Upper lobe of left lung (tissue), 6 donors: ENCODE measurements at regions not wholly inside any gene's neighbourhood (a gene's known extent, or its start where the extent isn't known, plus 50 kb on each side); places are given as distances from the start of the nearest gene placed in this dataset.

ENCODE experiments used
- ATAC-seq, 2 donors: fragments of 200-7000 bp; cut with Tn5 transposase; one replicate each; pipeline ENCODE4 v1.9.1; 2022; ENCODE audit warnings: mild to moderate bottlenecking in 2 of 2, moderate library complexity in 2 of 2; ENCODE audit not compliant: low FRiP score in 2 of 2
- DNase-seq, 2 donors: peaks; one replicate each; pipeline ENCODE4 v3.0.0-alpha.2; 2019 to 2020
- H3K27ac ChIP-seq, 4 donors: fragments of 200-600 bp; sonication (generic); one replicate each; pipeline ENCODE4 v1.5.1; 2016 to 2019
- H3K27me3 ChIP-seq, 4 donors: fragments of 200-600 bp; sonication (generic); one replicate each; pipeline ENCODE4 v1.5.1; 2017 to 2019
- H3K36me3 ChIP-seq, 4 donors: fragments of 200-600 bp; sonication (generic); one replicate each; pipeline ENCODE4 v1.5.1; 2016 to 2019
- H3K4me1 ChIP-seq, 4 donors: fragments of 200-600 bp; sonication (generic); one replicate each; pipeline ENCODE4 v1.5.1; 2018 to 2019
- H3K4me3 ChIP-seq, 4 donors: fragments of 200-600 bp; sonication (generic); one replicate each; pipeline ENCODE4 v1.5.1; 2017 to 2019; ENCODE audit warnings: mild to moderate bottlenecking in 2 of 4, moderate library complexity in 1 of 4
- H3K9me3 ChIP-seq, 4 donors: fragments of 200-600 bp; sonication (generic); one replicate each; pipeline ENCODE4 v1.5.1; 2018 to 2019
- EP300 ChIP-seq, 4 donors: sonication (generic); formaldehyde crosslinking; IDR thresholded peaks; one replicate each; pipeline ENCODE4 v1.5.1; 2017; ENCODE audit warnings: antibody characterized with exemption in 4 of 4, control low read depth in 2 of 4
- POLR2A ChIP-seq, 4 donors: fragments of 450-650 bp; IDR thresholded peaks; one replicate each; pipeline ENCODE4 v1.5.1; 2016 to 2017; ENCODE audit warnings: antibody characterized with exemption in 4 of 4, mild to moderate bottlenecking in 2 of 4
- POLR2AphosphoS5 ChIP-seq, 2 donors: sonication (generic); formaldehyde crosslinking; IDR thresholded peaks; one replicate each; pipeline ENCODE4 v1.5.1; 2017; ENCODE audit warnings: antibody characterized with exemption in 2 of 2
- WGBS, 2 donors: methylation state at CpG; one replicate each; pipeline ENCODE4 v1.1.5; 2017 to 2018; 5-methylcytosine and 5-hydroxymethylcytosine counted together
- TF ChIP-seq, protein P1 (sequence below), 6 experiments: fragments of 450-650 bp in 4 of 6; fragments of 200-600 bp in 2 of 6; sonication (generic) in 2 of 6; IDR thresholded peaks; one replicate each; pipeline ENCODE4 v1.5.1; 2016 to 2019; ENCODE audit warnings: antibody characterized with exemption in 6 of 6
- donor health status: DM: no; HTN: no; CAD: no; lungs with moderate emphysema.
- donor health status: DM: no; HTN: yes; CAD: no; lungs with severe emphysema.

GRCh38 chr20:61026731-61027130 lies 225.3 kb upstream of the CDH4 start:
- Histone ChIP-seq H3K4me3 (no peak overlapping the region), H3K36me3 (no peaks in the 10 kb centered on the region), H3K27me3 (no peaks in the 10 kb centered on the region), H3K4me1 (no peaks in the 10 kb centered on the region), H3K9me3 (peaks cover 0 to 3% (median 0%) of the 10 kb centered on the region in 4 donors), H3K27ac (no peak overlapping the region)
- TF ChIP-seq POLR2A (IDR thresholded peaks at IDR 0.05) (no peak), EP300 (IDR thresholded peaks at IDR 0.05) (no peak), POLR2AphosphoS5 (IDR thresholded peaks at IDR 0.05) (no peak)
- TF ChIP-seq, protein P1, sequence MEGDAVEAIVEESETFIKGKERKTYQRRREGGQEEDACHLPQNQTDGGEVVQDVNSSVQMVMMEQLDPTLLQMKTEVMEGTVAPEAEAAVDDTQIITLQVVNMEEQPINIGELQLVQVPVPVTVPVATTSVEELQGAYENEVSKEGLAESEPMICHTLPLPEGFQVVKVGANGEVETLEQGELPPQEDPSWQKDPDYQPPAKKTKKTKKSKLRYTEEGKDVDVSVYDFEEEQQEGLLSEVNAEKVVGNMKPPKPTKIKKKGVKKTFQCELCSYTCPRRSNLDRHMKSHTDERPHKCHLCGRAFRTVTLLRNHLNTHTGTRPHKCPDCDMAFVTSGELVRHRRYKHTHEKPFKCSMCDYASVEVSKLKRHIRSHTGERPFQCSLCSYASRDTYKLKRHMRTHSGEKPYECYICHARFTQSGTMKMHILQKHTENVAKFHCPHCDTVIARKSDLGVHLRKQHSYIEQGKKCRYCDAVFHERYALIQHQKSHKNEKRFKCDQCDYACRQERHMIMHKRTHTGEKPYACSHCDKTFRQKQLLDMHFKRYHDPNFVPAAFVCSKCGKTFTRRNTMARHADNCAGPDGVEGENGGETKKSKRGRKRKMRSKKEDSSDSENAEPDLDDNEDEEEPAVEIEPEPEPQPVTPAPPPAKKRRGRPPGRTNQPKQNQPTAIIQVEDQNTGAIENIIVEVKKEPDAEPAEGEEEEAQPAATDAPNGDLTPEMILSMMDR (IDR thresholded peaks at IDR 0.05) = no peak
- DNase-seq = no peak
- no peak for ATAC-seq
- 71 to 88% methylated on average over 5 of the region's 5 CpGs for WGBS, 2 donors

- Histone ChIP-seq H3K4me3 (no peak overlapping the region), H3K27ac (no peak overlapping the region), H3K36me3 (no peaks in the 10 kb centered on the region), H3K27me3 (no peaks in the 10 kb centered on the region), H3K9me3 (peaks cover 0 to 3% (median 0%) of the 10 kb centered on the region in 4 donors), H3K4me1 (no peaks in the 10 kb centered on the region)
- DNase-seq (no peak), ATAC-seq (no peak)
- WGBS, 2 donors = 72 to 82% methylated on average over 4 of the region's 4 CpGs
- TF ChIP-seq POLR2A (IDR thresholded peaks at IDR 0.05) (no peak), POLR2AphosphoS5 (IDR thresholded peaks at IDR 0.05) (no peak), EP300 (IDR thresholded peaks at IDR 0.05) (no peak)
- TF ChIP-seq, protein P1 (IDR thresholded peaks at IDR 0.05) = no peak
Measured at GRCh38 chr20:61027218-61027617, 224.8 kb upstream of the CDH4 start.

GRCh38 chr20:61030130-61030529 lies 221.9 kb upstream of the CDH4 start:
- no peak overlapping the region for H3K4me3 ChIP-seq
- H3K27me3 ChIP-seq = no peaks in the 10 kb centered on the region
- TF ChIP-seq EP300 (IDR thresholded peaks at IDR 0.05) = peak in 1 of 4 donors; percentile 16
- TF ChIP-seq, protein P1 (IDR thresholded peaks at IDR 0.05) = no peak
- TF ChIP-seq POLR2AphosphoS5 (IDR thresholded peaks at IDR 0.05) = no peak
- H3K27ac ChIP-seq = peak overlapping the region in 1 of 4 donors; percentile 30
- DNase-seq (no peak), ATAC-seq (no peak)
- H3K4me1 ChIP-seq = no peaks in the 10 kb centered on the region
- no peaks in the 10 kb centered on the region for H3K36me3 ChIP-seq
- H3K9me3 ChIP-seq = peaks cover 0 to 3% (median 0%) of the 10 kb centered on the region in 4 donors

DNA sequence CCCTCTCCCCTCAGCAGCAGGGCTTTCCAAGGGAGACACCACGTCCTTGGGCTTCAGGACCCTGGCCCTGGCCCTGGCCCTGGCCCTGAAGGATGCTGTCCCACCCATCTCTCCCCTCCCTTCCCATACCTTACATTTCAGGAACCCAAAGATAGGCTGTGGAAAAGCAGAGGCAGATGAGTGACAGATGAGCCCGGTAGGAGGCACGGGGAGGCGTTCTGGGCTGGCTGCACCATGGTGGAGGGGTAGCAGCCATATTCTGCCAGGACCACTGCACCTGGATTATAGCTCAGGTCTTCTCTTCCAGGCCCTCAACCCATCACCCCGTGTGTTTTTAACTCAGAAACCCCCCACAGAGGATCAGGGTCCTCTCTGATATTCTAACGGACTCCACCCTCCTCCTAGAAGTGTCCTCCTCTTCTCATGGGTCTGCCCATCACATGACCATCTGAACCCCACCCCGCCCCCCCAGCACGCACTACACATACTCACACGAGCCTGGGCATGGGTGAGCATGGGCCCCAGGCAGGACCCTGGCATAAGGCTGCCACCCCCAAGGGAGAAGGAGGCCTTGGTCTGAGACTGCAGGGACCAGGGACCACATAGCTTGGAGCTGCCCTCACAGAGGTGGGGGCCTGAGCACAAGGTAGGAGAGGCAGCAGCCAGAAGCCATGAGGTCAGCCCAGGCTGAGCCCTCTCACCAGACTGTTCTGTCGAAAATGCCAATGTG lies 220.8 kb upstream of the CDH4 start:
- DNase-seq = peak in 1 of 2 donors; percentile 13
- TF ChIP-seq POLR2A (IDR thresholded peaks at IDR 0.05) = no peak
- TF ChIP-seq POLR2AphosphoS5 (IDR thresholded peaks at IDR 0.05) = no peak
- TF ChIP-seq EP300 (IDR thresholded peaks at IDR 0.05) = no peak
- TF ChIP-seq, protein P1 (IDR thresholded peaks at IDR 0.05) = no peak
- ATAC-seq = peak in 1 of 2 donors; percentile 48
- H3K4me1 ChIP-seq = no peaks in the 10 kb centered on the region
- no peaks in the 10 kb centered on the region for H3K27me3 ChIP-seq
- H3K36me3 ChIP-seq = no peaks in the 10 kb centered on the region
- no peak overlapping the region for H3K4me3 ChIP-seq
- peaks cover 0 to 3% (median 0%) of the 10 kb centered on the region in 4 donors for H3K9me3 ChIP-seq
- WGBS, 2 donors = 59 to 75% methylated on average over 8 to 10 of the region's 10 CpGs
- peak overlapping the region in 1 of 4 donors; percentile 21 for H3K27ac ChIP-seq

- Histone ChIP-seq H3K4me3 (no peak overlapping the region), H3K9me3 (no peaks in the 10 kb centered on the region), H3K27me3 (no peaks in the 10 kb centered on the region), H3K27ac (no peak overlapping the region), H3K36me3 (no peaks in the 10 kb centered on the region), H3K4me1 (no peaks in the 10 kb centered on the region)
- TF ChIP-seq POLR2AphosphoS5 (IDR thresholded peaks at IDR 0.05) = no peak
- TF ChIP-seq EP300 (IDR thresholded peaks at IDR 0.05) = no peak
- TF ChIP-seq, protein P1 (IDR thresholded peaks at IDR 0.05) = no peak
- TF ChIP-seq POLR2A (IDR thresholded peaks at IDR 0.05) = no peak
- no peak for ATAC-seq
- 82 to 84% methylated on average over 3 of the region's 3 CpGs for WGBS, 2 donors
- DNase-seq = no peak
Measured at GRCh38 chr20:61037498-61037897, 214.6 kb upstream of the CDH4 start.
